Transverse colon (tissue), 4 donors: ENCODE measurements at regions not wholly inside any gene's neighbourhood (a gene's known extent, or its start where the extent isn't known, plus 50 kb on each side); places are given as distances from the start of the nearest gene placed in this dataset.

Experiments used
- DNase-seq: peaks from one replicate; pipeline ENCODE4 v3.0.0-alpha.2; 2019
- H3K27ac ChIP-seq, 4 donors: fragments of 200-600 bp; sonication (generic); 2 replicates each; pipeline ENCODE4 v1.5.1; 2016 to 2018; ENCODE audit warnings: inconsistent platforms in 4 of 4
- H3K27me3 ChIP-seq: fragments of 200-600 bp; sonication (generic); 2 replicates; pipeline ENCODE4 v1.5.1; 2017; ENCODE audit warnings: inconsistent platforms
- H3K36me3 ChIP-seq, 4 donors: fragments of 200-600 bp; sonication (generic); 2 replicates each; pipeline ENCODE4 v1.5.1; 2017 to 2019; ENCODE audit warnings: inconsistent platforms in 4 of 4
- H3K4me1 ChIP-seq, 4 donors: fragments of 200-600 bp; sonication (generic); 2 replicates each; pipeline ENCODE4 v1.5.1; 2017 to 2020; ENCODE audit warnings: inconsistent platforms in 4 of 4
- H3K4me3 ChIP-seq, 4 donors: fragments of 200-600 bp; sonication (generic); 1 replicate in 1 of 4; 2 replicates in 3 of 4; pipeline versions ENCODE4 v1.5.1 to v1.6.1; 2017 to 2019; ENCODE audit warnings: inconsistent platforms in 4 of 4
- H3K9me3 ChIP-seq, 2 donors: fragments of 200-600 bp; sonication (generic); 2 replicates each; pipeline ENCODE4 v1.5.1; 2017 to 2019; ENCODE audit warnings: inconsistent platforms in 2 of 2
- EP300 ChIP-seq: sonication (generic); formaldehyde crosslinking; IDR thresholded peaks from one replicate; pipeline ENCODE4 v1.6.1; 2017; ENCODE audit warnings: antibody characterized with exemption, low read depth
- POLR2A ChIP-seq: fragments of 450-650 bp; IDR thresholded peaks from one replicate; pipeline ENCODE4 v1.6.1; 2016; ENCODE audit warnings: antibody characterized with exemption, mild to moderate bottlenecking, moderate library complexity
- POLR2AphosphoS5 ChIP-seq, 3 donors: sonication (generic); formaldehyde crosslinking; IDR thresholded peaks; one replicate each; pipeline ENCODE4 v1.6.1; 2016; ENCODE audit warnings: antibody characterized with exemption in 3 of 3
- WGBS, 2 donors: methylation state at CpG; one replicate each; pipeline ENCODE4 v1.1.5; 2018; ENCODE audit warnings: low coverage in 1 of 2; 5-methylcytosine and 5-hydroxymethylcytosine counted together
- in situ Hi-C, 4 donors: fragments of 200-750 bp; cut with MboI; loops; one replicate each; pipeline versions ENCODE4 v1.15.0 to v1.15.1; 2017; ENCODE audit warnings: low sequenced_read_pairs in 3 of 4, low pct_ligation_motif_present in 1 of 4, low pct_unique_long_range_greater_than_20kb in 1 of 4
- intact Hi-C: fragments of 100-400 bp; cut with DNase I; formaldehyde crosslinking; loops from one replicate; pipeline ENCODE4 v1.15.1; 2023; ENCODE audit warnings: low total_unique reads
- TF ChIP-seq, protein P1 (sequence below), 5 experiments: fragments of 200-600 bp in 3 of 5; fragments of 450-650 bp in 2 of 5; sonication (generic) in 3 of 5; IDR thresholded peaks; 1 replicate in 2 of 5; 2 replicates in 3 of 5; pipeline ENCODE4 v1.5.1; 2016 to 2017; ENCODE audit warnings: antibody characterized with exemption in 5 of 5, inconsistent platforms in 3 of 5, mild to moderate bottlenecking in 2 of 5, moderate library complexity in 1 of 5

DNA sequence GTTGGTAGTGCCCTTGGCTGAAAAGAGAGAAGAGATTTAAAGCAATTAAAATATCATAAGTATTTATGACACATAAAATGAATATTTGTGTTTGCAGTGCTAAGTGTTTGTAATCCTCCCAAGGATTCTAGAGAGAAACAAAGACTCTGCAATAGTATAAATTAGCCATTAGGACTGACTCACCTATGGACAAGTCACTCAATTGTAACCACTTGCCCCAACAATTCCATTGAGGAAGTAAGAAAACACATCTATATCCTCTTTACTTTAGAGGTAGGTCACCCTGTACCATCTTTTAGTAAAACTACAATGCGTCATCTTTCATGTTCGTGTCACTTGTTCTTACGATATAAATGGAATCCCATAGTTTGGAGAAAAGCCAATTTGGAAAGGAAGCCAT, 85.7 kb upstream of the INHBA start:
- in situ Hi-C loops (no loop called here), intact Hi-C loops (no loop called here)
- no peak for DNase-seq
- no peaks in the 10 kb centered on the region for H3K9me3 ChIP-seq
- H3K27me3 ChIP-seq = no peaks in the 10 kb centered on the region
- H3K4me3 ChIP-seq = no peak overlapping the region
- 80 to 89% methylated on average over 2 to 3 of the region's 3 CpGs for WGBS, 2 donors
- no peaks in the 10 kb centered on the region for H3K4me1 ChIP-seq
- TF ChIP-seq POLR2AphosphoS5 (IDR thresholded peaks at IDR 0.05) (no peak), POLR2A (no peak), EP300 (no peak)
- TF ChIP-seq, protein P1, sequence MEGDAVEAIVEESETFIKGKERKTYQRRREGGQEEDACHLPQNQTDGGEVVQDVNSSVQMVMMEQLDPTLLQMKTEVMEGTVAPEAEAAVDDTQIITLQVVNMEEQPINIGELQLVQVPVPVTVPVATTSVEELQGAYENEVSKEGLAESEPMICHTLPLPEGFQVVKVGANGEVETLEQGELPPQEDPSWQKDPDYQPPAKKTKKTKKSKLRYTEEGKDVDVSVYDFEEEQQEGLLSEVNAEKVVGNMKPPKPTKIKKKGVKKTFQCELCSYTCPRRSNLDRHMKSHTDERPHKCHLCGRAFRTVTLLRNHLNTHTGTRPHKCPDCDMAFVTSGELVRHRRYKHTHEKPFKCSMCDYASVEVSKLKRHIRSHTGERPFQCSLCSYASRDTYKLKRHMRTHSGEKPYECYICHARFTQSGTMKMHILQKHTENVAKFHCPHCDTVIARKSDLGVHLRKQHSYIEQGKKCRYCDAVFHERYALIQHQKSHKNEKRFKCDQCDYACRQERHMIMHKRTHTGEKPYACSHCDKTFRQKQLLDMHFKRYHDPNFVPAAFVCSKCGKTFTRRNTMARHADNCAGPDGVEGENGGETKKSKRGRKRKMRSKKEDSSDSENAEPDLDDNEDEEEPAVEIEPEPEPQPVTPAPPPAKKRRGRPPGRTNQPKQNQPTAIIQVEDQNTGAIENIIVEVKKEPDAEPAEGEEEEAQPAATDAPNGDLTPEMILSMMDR (IDR thresholded peaks at IDR 0.05) = no peak
- no peaks in the 10 kb centered on the region for H3K36me3 ChIP-seq
- H3K27ac ChIP-seq = no peak overlapping the region

DNA sequence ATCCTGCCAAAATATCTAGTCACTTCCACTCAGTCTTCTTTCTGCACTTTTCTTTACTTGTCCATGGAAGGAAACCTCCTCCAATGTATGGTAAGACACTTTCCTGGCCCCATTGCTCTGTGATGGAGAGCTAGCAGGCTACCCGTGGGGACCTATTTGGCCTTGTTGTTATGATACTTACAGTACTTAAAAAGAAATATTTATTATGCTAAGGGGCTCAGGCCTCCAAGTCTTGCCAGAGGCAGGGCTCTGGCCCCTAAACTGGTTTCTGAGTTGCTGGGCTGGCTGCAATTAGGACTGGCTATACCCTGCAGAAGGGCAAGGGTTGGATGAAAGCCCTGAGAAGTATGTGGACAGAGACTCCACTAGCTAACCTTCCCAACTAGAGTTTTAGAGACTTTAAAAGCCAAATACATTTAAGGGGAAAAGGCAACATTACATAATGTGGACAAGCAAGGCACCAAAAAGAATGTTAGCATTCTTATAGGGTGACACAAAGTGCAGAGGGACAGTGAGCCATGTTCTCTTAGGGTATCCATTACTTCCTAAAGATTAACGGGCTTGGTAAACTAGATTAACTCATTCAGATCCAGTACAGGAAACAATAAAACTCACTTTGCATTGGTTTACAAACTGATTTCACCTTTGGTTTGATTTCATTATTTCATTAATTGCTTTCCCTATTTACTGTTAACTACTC, 84.9 kb upstream of the INHBA start:
- Histone ChIP-seq H3K4me1 (no peaks in the 10 kb centered on the region), H3K9me3 (no peaks in the 10 kb centered on the region), H3K27ac (no peak overlapping the region), H3K4me3 (no peak overlapping the region), H3K27me3 (no peaks in the 10 kb centered on the region), H3K36me3 (no peaks in the 10 kb centered on the region)
- 57 to 60% methylated on average over 2 of the region's 2 CpGs for WGBS, 2 donors
- no peak for TF ChIP-seq POLR2AphosphoS5 (IDR thresholded peaks at IDR 0.05)
- TF ChIP-seq EP300 = no peak
- TF ChIP-seq, protein P1 (IDR thresholded peaks at IDR 0.05) = no peak
- no peak for TF ChIP-seq POLR2A
- intact Hi-C loops (no loop called here), in situ Hi-C loops (no loop called here)
- no peak for DNase-seq

DNA sequence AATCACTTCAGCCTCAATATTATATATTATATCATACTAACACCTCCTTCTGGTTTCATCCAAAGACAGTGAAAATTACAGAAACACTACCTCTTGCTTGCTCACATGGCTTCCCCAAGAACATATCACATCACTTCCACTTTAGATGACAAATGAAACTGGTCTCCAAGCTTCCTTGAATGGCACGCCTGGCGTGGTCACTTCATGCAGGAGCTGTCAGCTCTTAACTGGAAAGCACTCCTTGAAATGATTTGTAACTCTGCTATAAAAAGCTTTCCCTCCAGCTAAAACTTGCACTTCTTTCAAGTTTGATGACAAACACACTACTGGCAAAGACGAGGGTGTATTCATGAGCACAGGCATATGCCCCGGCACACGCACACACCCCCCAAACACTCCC, 84.1 kb upstream of the INHBA start:
- WGBS, 2 donors = 72 to 90% methylated on average over 5 of the region's 5 CpGs
- no peaks in the 10 kb centered on the region for H3K36me3 ChIP-seq
- H3K4me1 ChIP-seq = no peaks in the 10 kb centered on the region
- in situ Hi-C loops = no loop called here
- no peak overlapping the region for H3K27ac ChIP-seq
- intact Hi-C loops = no loop called here
- no peak for DNase-seq
- no peak overlapping the region for H3K4me3 ChIP-seq
- H3K27me3 ChIP-seq = no peaks in the 10 kb centered on the region
- no peaks in the 10 kb centered on the region for H3K9me3 ChIP-seq
- TF ChIP-seq POLR2A (no peak), EP300 (no peak), POLR2AphosphoS5 (IDR thresholded peaks at IDR 0.05) (no peak)
- TF ChIP-seq, protein P1 (IDR thresholded peaks at IDR 0.05) = no peak

DNA sequence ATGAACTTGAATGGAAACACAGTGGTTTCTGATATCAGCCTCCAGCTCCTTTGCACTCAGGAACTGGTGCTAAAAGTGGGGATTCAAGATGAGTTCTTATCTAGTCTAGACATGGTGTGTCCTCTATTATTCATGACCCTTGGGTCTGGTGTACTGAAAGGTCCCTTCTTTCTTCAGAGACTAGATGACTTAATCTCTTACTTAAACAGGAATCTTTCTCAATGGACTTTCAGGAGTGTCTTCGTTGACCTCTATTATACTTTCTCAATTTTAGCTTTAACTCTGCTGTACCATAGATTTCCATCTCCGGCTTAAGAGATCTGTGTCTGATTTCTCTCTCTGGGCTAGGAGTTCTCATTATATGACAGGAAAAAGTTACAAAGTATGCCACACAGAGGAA, 83.5 kb upstream of the INHBA start:
- H3K9me3 ChIP-seq = no peaks in the 10 kb centered on the region
- H3K36me3 ChIP-seq = no peaks in the 10 kb centered on the region
- in situ Hi-C loops = no loop called here
- no peak overlapping the region for H3K4me3 ChIP-seq
- intact Hi-C loops = no loop called here
- no peaks in the 10 kb centered on the region for H3K4me1 ChIP-seq
- DNase-seq = no peak
- WGBS, 2 donors = 82 to 88% methylated on average over 2 of the region's 2 CpGs
- no peaks in the 10 kb centered on the region for H3K27me3 ChIP-seq
- TF ChIP-seq, protein P1 (IDR thresholded peaks at IDR 0.05) = no peak
- no peak for TF ChIP-seq POLR2AphosphoS5 (IDR thresholded peaks at IDR 0.05)
- no peak for TF ChIP-seq POLR2A
- no peak overlapping the region for H3K27ac ChIP-seq
